HFF-Myc (cell line): ENCODE measurements at regions not wholly inside any gene's neighbourhood (a gene's known extent, or its start where the extent isn't known, plus 50 kb on each side); places are given as distances from the start of the nearest gene placed in this dataset.

Experiments
- DNase-seq: peaks from one replicate; pipeline ENCODE4 v3.0.0-alpha.2; 2011; ENCODE audit warnings: low read depth; ENCODE audit errors: extremely low read depth
- H3K4me3 ChIP-seq: replicated peaks from 2 replicates; pipeline ENCODE4 v1.5.1; 2011; ENCODE audit warnings: low read depth, mild to moderate bottlenecking, control low read depth, low read length
- CTCF ChIP-seq: IDR thresholded peaks from 2 replicates; pipeline ENCODE4 v1.5.1; 2012; ENCODE audit warnings: mild to moderate bottlenecking, low read depth, low read length, control low read depth; ENCODE audit errors: missing control alignments

GRCh38 chr1:29638281-29638680, 402.0 kb downstream of the PTPRU start:
- H3K4me3 ChIP-seq, result no peak overlapping the region
- no peak for TF ChIP-seq CTCF
- DNase-seq, result no peak

GRCh38 chr1:29636936-29637335, 400.6 kb downstream of the PTPRU start:
- H3K4me3 ChIP-seq, result no peak overlapping the region
- TF ChIP-seq CTCF, result no peak
- no peak for DNase-seq

DNA sequence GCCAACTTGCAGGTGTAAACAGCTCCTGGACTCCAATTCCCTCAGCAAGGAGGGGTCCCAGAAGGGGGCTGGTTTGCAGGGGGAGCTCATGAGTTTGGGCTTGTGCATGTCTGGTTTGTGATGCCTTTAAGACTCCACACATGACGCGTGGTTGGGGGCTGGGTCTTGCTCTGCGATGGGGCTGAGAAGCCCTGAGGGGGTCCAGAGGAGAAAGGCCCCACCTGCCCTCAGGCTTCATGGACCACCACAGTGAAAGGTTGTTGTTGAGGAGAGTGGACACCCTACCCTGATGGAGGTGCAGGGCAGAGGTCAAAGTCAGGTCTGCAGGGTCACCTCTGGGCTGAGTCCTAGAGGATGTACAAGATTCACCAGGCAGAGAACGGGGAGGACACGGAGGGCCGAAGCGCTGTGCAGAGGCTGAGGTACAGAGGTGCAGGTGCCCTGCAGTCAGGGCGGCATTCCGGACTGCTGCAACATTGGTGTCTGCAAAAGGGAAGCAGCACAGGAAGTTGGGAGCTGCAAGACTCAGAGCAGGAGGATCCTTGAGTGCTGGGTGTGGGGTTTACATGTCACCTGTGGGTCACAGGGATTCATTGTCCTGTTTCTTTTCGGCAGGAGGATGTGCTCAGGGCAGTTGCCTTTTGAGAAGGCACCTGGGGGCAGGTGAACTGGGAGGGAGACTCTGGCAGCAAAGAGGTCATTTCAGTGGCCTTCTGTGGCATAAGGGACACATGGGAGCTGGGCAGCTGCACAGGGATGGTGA, 399.4 kb downstream of the PTPRU start:
- H3K4me3 ChIP-seq, result no peak overlapping the region
- no peak for DNase-seq
- no peak for TF ChIP-seq CTCF

GRCh38 chr1:29634746-29635335, 398.5 kb downstream of the PTPRU start:
- no peak overlapping the region for H3K4me3 ChIP-seq
- no peak for DNase-seq
- TF ChIP-seq CTCF, result no peak

- no peak overlapping the region for H3K4me3 ChIP-seq
- TF ChIP-seq CTCF, result no peak
- no peak for DNase-seq
Observed at GRCh38 chr1:29634324-29634723, 398.0 kb downstream of the PTPRU start.

GRCh38 chr1:29633771-29634170, 397.4 kb downstream of the PTPRU start:
- TF ChIP-seq CTCF, result no peak
- H3K4me3 ChIP-seq, result no peak overlapping the region
- no peak for DNase-seq
